ENCODE measurements at regions not wholly inside any gene's neighbourhood (a gene's known extent, or its start where the extent isn't known, plus 50 kb on each side); places are given as distances from the start of the nearest gene placed in this dataset.

DNA sequence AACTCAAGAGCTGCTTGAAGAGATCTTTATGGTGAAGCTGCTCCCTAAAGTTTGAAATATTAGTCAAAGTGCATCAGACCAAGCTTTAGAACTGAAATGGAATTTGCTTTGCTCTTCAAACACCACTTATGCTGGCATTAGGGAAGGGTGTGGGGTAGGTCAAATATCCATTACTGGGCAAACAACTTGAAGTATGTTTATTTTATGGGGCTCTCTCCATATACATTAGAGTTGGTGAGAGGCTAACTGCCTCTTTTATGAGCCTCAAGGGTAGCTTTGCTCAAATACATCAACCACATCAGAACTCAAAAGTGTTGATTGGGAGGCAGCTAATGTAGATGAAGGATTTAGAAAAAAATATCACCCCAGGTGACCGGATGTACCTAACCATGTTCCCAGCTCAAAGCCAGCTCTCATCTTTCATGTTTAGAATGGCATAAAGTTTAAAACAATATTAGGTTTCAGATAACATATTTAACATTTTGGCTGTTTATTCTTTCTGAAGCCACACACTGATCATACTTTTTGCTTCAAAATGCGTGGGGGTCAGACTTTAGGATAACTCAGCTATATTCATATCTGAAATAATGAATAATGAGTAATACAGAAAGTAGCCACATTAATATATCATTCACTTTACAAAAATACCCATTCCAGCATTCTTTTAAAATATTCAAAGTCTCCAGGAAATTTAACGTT, 318.6 kb downstream of the PTEN start:
- H3K4me1 ChIP-seq: no peaks in the 10 kb centered on the region
- no peaks in the 10 kb centered on the region for H3K9me3 ChIP-seq
- TF ChIP-seq, protein P1, sequence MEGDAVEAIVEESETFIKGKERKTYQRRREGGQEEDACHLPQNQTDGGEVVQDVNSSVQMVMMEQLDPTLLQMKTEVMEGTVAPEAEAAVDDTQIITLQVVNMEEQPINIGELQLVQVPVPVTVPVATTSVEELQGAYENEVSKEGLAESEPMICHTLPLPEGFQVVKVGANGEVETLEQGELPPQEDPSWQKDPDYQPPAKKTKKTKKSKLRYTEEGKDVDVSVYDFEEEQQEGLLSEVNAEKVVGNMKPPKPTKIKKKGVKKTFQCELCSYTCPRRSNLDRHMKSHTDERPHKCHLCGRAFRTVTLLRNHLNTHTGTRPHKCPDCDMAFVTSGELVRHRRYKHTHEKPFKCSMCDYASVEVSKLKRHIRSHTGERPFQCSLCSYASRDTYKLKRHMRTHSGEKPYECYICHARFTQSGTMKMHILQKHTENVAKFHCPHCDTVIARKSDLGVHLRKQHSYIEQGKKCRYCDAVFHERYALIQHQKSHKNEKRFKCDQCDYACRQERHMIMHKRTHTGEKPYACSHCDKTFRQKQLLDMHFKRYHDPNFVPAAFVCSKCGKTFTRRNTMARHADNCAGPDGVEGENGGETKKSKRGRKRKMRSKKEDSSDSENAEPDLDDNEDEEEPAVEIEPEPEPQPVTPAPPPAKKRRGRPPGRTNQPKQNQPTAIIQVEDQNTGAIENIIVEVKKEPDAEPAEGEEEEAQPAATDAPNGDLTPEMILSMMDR (IDR thresholded peaks at IDR 0.05; ENCODE audit: low read depth, low read length): no peak
- H3K36me3 ChIP-seq: no peaks in the 10 kb centered on the region
- no peak overlapping the region for H3K4me3 ChIP-seq (ENCODE audit: low read depth, low read length)
- no peaks in the 10 kb centered on the region for H3K27me3 ChIP-seq
- no peak for DNase-seq

GRCh38 chr10:88182601-88182930, 319.1 kb downstream of the PTEN start:
- Histone ChIP-seq H3K4me3 (ENCODE audit: low read depth, low read length) (no peak overlapping the region), H3K36me3 (no peaks in the 10 kb centered on the region), H3K27me3 (no peaks in the 10 kb centered on the region), H3K9me3 (no peaks in the 10 kb centered on the region), H3K4me1 (no peaks in the 10 kb centered on the region)
- no peak for DNase-seq
- TF ChIP-seq, protein P1 (IDR thresholded peaks at IDR 0.05; ENCODE audit: low read depth, low read length): no peak

GRCh38 chr10:88184543-88185297, 321.3 kb downstream of the PTEN start:
- TF ChIP-seq, protein P1 (IDR thresholded peaks at IDR 0.05; ENCODE audit: low read depth, low read length): no peak
- H3K27me3 ChIP-seq: no peaks in the 10 kb centered on the region
- H3K9me3 ChIP-seq: no peaks in the 10 kb centered on the region; the same call in 1 of the 2 replicates
- H3K4me1 ChIP-seq: no peaks in the 10 kb centered on the region
- DNase-seq: no peak
- H3K36me3 ChIP-seq: no peaks in the 10 kb centered on the region
- no peak overlapping the region for H3K4me3 ChIP-seq (ENCODE audit: low read depth, low read length)

GRCh38 chr10:88185830-88186229, 322.4 kb downstream of the PTEN start:
- TF ChIP-seq, protein P1 (IDR thresholded peaks at IDR 0.05; ENCODE audit: low read depth, low read length): no peak

GRCh38 chr10:88186335-88186734, 322.9 kb downstream of the PTEN start:
- Histone ChIP-seq H3K4me3 (ENCODE audit: low read depth, low read length) (no peak overlapping the region), H3K27me3 (no peaks in the 10 kb centered on the region), H3K4me1 (no peaks in the 10 kb centered on the region), H3K9me3 (no peaks in the 10 kb centered on the region; the same call in 1 of the 2 replicates), H3K36me3 (no peaks in the 10 kb centered on the region)
- TF ChIP-seq, protein P1 (IDR thresholded peaks at IDR 0.05; ENCODE audit: low read depth, low read length): no peak
- no peak for DNase-seq

More at GRCh38 chr10:88185830-88186229, 322.4 kb downstream of the PTEN start:
- Histone ChIP-seq H3K9me3 (no peaks in the 10 kb centered on the region; the same call in 1 of the 2 replicates), H3K4me1 (no peaks in the 10 kb centered on the region), H3K27me3 (no peaks in the 10 kb centered on the region), H3K36me3 (no peaks in the 10 kb centered on the region), H3K4me3 (ENCODE audit: low read depth, low read length) (no peak overlapping the region)
- DNase-seq: no peak

DNA sequence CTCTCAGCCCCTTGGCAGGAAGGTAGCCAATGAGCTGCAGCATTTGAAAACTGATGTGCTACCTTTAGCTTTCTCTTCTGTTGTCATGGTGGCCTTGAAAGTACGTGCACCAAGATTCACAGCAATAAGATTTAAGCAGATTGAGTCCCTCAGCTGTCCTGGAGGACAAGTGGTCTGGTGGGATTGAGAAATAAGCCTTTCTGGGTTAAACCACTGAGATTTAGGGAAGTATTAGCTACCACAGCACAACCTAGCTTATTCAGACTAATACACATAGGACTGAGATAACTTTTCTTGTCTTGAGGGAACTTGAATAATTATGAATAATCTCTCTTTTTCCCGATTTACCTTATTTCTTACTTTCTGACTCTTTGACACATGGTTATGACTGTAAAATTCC, 324.0 kb downstream of the PTEN start:
- Histone ChIP-seq H3K36me3 (no peaks in the 10 kb centered on the region), H3K4me1 (no peaks in the 10 kb centered on the region), H3K9me3 (no peaks in the 10 kb centered on the region; the same call in 1 of the 2 replicates), H3K4me3 (ENCODE audit: low read depth, low read length) (no peak overlapping the region), H3K27me3 (no peaks in the 10 kb centered on the region)
- TF ChIP-seq, protein P1 (IDR thresholded peaks at IDR 0.05; ENCODE audit: low read depth, low read length): no peak
- DNase-seq: no peak
